ENCODE measurements at regions not wholly inside any gene's neighbourhood (a gene's known extent, or its start where the extent isn't known, plus 50 kb on each side); places are given as distances from the start of the nearest gene placed in this dataset.

DNA sequence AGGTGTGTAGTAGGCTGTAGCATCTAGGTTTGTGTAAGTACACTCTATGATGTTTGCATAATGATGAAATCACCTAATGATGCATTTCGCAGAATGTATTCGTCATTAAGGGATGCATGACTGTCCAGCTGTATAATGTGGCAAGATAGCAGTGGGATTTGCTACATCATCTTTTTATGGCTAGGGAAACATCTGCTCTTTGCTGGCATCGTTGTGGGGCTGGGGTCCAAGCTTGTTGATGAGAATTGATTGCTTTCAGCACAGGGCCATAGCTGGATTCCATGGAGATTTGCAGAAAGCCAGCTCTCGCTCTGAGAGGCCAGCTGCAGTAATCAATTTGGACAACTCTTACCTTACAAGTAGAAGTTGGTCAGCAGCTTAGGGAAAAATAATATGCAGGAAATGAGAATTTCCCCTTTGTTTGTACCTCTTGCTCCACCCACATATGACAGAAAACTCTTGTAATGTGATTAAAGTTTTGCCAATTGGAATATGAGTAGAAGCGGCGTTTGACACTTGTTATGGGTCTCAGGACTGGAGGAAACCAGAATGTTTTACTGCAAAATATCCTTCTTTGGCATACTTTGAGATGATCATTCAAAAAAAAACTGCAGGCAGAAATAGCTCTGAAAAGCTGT lies 310.5 kb downstream of the RAPGEF2 start:
- TF ChIP-seq JUN (IDR thresholded peaks at IDR 0.05) = no peak
- TF ChIP-seq, protein P1, sequence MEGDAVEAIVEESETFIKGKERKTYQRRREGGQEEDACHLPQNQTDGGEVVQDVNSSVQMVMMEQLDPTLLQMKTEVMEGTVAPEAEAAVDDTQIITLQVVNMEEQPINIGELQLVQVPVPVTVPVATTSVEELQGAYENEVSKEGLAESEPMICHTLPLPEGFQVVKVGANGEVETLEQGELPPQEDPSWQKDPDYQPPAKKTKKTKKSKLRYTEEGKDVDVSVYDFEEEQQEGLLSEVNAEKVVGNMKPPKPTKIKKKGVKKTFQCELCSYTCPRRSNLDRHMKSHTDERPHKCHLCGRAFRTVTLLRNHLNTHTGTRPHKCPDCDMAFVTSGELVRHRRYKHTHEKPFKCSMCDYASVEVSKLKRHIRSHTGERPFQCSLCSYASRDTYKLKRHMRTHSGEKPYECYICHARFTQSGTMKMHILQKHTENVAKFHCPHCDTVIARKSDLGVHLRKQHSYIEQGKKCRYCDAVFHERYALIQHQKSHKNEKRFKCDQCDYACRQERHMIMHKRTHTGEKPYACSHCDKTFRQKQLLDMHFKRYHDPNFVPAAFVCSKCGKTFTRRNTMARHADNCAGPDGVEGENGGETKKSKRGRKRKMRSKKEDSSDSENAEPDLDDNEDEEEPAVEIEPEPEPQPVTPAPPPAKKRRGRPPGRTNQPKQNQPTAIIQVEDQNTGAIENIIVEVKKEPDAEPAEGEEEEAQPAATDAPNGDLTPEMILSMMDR (IDR thresholded peaks at IDR 0.05) = no peak
- TF ChIP-seq HDAC2 (IDR thresholded peaks at IDR 0.05) = no peak
- TF ChIP-seq CBX2 (IDR thresholded peaks at IDR 0.05; ENCODE audit: borderline replicate concordance, low read depth) = no peak
- TF ChIP-seq EP300 (IDR thresholded peaks at IDR 0.05) = no peak
- no peak for TF ChIP-seq RNF2 (IDR thresholded peaks at IDR 0.05; ENCODE audit: borderline replicate concordance, low read depth)
- TF ChIP-seq PHF8 (IDR thresholded peaks at IDR 0.05; ENCODE audit: borderline replicate concordance, low read depth) = no peak
